Hematopoietic multipotent progenitor cell (in vitro differentiated cells): ENCODE measurements at regions not wholly inside any gene's neighbourhood (a gene's known extent, or its start where the extent isn't known, plus 50 kb on each side); places are given as distances from the start of the nearest gene placed in this dataset.
"Not testable (repeated sequence)": the region's sequence is repeated elsewhere in the genome, so short reads cannot be mapped to it uniquely, and the experiment has no call there.

Experiments
- DNase-seq, 3 donors: peaks; one replicate each; pipeline ENCODE4 v3.0.0-alpha.2; 2011 to 2015; ENCODE audit warnings: low read depth in 2 of 3, low spot score in 2 of 3

GRCh38 chr20:12838261-12838866, 170.4 kb upstream of the SPTLC3 start:
- no peak for DNase-seq

- no peak for DNase-seq
Measured at GRCh38 chr20:12847872-12848271, 160.9 kb upstream of the SPTLC3 start.

- DNase-seq, result no peak
Measured at GRCh38 chr20:12849225-12849910, 159.4 kb upstream of the SPTLC3 start.

GRCh38 chr20:12857643-12858042, 151.1 kb upstream of the SPTLC3 start:
- DNase-seq, result not testable (repeated sequence)

GRCh38 chr20:12860619-12861247, 148.0 kb upstream of the SPTLC3 start:
- no peak for DNase-seq

- no peak for DNase-seq
Measured at GRCh38 chr20:12869669-12870068, 139.1 kb upstream of the SPTLC3 start.

- no peak for DNase-seq
Measured at GRCh38 chr20:12870588-12870987, 138.2 kb upstream of the SPTLC3 start.

- DNase-seq, result no peak
Measured at GRCh38 chr20:12874933-12875332, 133.8 kb upstream of the SPTLC3 start.

- no peak for DNase-seq
Measured at GRCh38 chr20:12875510-12875909, 133.3 kb upstream of the SPTLC3 start.

GRCh38 chr20:12882832-12883506, 125.8 kb upstream of the SPTLC3 start:
- no peak for DNase-seq

GRCh38 chr20:12883507-12883885, 125.3 kb upstream of the SPTLC3 start:
- no peak for DNase-seq

- DNase-seq, result no peak
Measured at GRCh38 chr20:12886618-12887363, 122.0 kb upstream of the SPTLC3 start.

GRCh38 chr20:12891643-12892042, 117.1 kb upstream of the SPTLC3 start:
- no peak for DNase-seq

GRCh38 chr20:12893019-12893418, 115.8 kb upstream of the SPTLC3 start:
- no peak for DNase-seq

GRCh38 chr20:12893653-12894052, 115.1 kb upstream of the SPTLC3 start:
- no peak for DNase-seq

GRCh38 chr20:12894089-12894488, 114.7 kb upstream of the SPTLC3 start:
- DNase-seq, result no peak

- DNase-seq, result no peak
Measured at GRCh38 chr20:12896180-12896579, 112.6 kb upstream of the SPTLC3 start.

GRCh38 chr20:12902992-12903391, 105.8 kb upstream of the SPTLC3 start:
- DNase-seq, result no peak

- no peak for DNase-seq
Measured at GRCh38 chr20:12906361-12906760, 102.4 kb upstream of the SPTLC3 start.

- no peak for DNase-seq
Measured at GRCh38 chr20:12911372-12911771, 97.4 kb upstream of the SPTLC3 start.
